GM23248 (cell line): ENCODE measurements at regions not wholly inside any gene's neighbourhood (a gene's known extent, or its start where the extent isn't known, plus 50 kb on each side); places are given as distances from the start of the nearest gene placed in this dataset.

Source experiments
- EZH2 ChIP-seq: fragments of 200-600 bp; sonication (generic); IDR thresholded peaks from 2 replicates; pipeline ENCODE4 v1.6.1; 2018; ENCODE audit warnings: antibody characterized with exemption, mild to moderate bottlenecking; ENCODE audit not compliant: insufficient read depth, poor library complexity, severe bottlenecking
- EZH2phosphoT487 ChIP-seq: fragments of 200-600 bp; sonication (generic); IDR thresholded peaks from 2 replicates; pipeline ENCODE4 v1.6.1; 2018; ENCODE audit warnings: antibody characterized with exemption, moderate library complexity, mild to moderate bottlenecking, low read depth; ENCODE audit not compliant: insufficient read depth

- no peak for TF ChIP-seq EZH2phosphoT487
- TF ChIP-seq EZH2, result no peak
Measured at GRCh38 chr2:2662847-2663356, 331.8 kb upstream of the MYT1L start.
